Prostate gland (tissue), 2 donors: ENCODE measurements at regions not wholly inside any gene's neighbourhood (a gene's known extent, or its start where the extent isn't known, plus 50 kb on each side); places are given as distances from the start of the nearest gene placed in this dataset.

Experiments
- DNase-seq: peaks from one replicate; pipeline ENCODE4 v3.0.0-alpha.2; 2019; ENCODE audit warnings: low spot score
- H3K27ac ChIP-seq, 2 donors: fragments of 200-600 bp; sonication (generic); 2 replicates each; pipeline ENCODE4 v1.5.1; 2017 to 2019
- H3K27me3 ChIP-seq: fragments of 200-600 bp; sonication (generic); replicated peaks from 2 replicates; pipeline ENCODE4 v1.5.1; 2019; ENCODE audit not compliant: insufficient read depth
- H3K36me3 ChIP-seq, 2 donors: fragments of 200-600 bp; sonication (generic); 1 replicate in 1 of 2; 2 replicates in 1 of 2; pipeline versions ENCODE4 v1.5.1 to v1.8.1; 2017 to 2019
- H3K4me1 ChIP-seq: fragments of 200-600 bp; sonication (generic); replicated peaks from 2 replicates; pipeline ENCODE4 v1.5.1; 2019
- H3K4me3 ChIP-seq, 2 donors: fragments of 200-600 bp; sonication (generic); 2 replicates each; pipeline ENCODE4 v1.5.1; 2017 to 2019
- H3K9me3 ChIP-seq: fragments of 200-600 bp; sonication (generic); 2 replicates; pipeline ENCODE4 v1.5.1; 2017
- POLR2A ChIP-seq: fragments of 450-650 bp; IDR thresholded peaks from one replicate; pipeline ENCODE4 v1.6.1; 2016; ENCODE audit warnings: antibody characterized with exemption, mild to moderate bottlenecking
- POLR2AphosphoS5 ChIP-seq: sonication (generic); formaldehyde crosslinking; IDR thresholded peaks from one replicate; pipeline ENCODE4 v1.6.1; 2017; ENCODE audit warnings: antibody characterized with exemption
- WGBS: methylation state at CpG from one replicate; pipeline ENCODE4 v1.1.5; 2018; 5-methylcytosine and 5-hydroxymethylcytosine counted together
- intact Hi-C: fragments of 100-400 bp; cut with DNase I; formaldehyde crosslinking; loops from one replicate; pipeline ENCODE4 v1.14.2; 2022
- TF ChIP-seq, protein P1 (sequence below), 4 experiments: fragments of 200-600 bp in 2 of 4; fragments of 450-650 bp in 2 of 4; sonication (generic) in 2 of 4; IDR thresholded peaks; 1 replicate in 3 of 4; 2 replicates in 1 of 4; pipeline ENCODE4 v1.5.1; 2016 to 2019; ENCODE audit warnings: antibody characterized with exemption in 4 of 4, mild to moderate bottlenecking in 2 of 4, moderate library complexity in 2 of 4

DNA sequence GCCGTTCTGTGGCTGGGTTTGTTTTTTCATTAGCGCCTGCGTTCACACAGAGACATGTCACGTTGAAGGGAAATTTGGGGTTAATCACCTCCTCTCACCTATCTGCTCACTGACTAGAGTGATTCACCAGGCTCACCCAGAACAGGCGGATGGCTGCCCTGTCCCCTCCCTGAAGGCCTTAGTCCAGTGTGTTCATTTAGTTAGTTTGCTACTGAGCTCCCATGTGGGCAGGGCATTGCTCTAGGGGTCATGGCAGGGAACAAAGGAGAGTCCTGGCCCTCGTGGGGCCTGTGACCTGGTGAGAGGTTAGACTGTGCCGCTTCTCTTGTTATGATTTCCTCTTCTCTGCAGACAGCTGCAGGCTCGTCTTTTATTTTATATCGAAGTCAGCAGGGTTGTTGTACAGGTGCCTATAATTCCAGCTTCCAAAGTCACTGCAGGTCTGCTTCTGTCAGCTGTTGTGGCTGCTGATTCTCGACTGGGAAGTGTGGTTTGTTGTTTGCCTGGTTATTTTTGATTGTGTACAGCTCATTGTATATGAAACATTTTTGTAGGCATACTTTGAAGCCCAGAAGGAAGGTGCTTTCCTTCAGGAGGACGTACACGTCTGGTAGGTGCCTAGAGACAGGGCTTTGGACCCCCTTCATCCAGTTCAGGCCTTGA is 73.4 kb upstream of the GSE1 start:
- DNase-seq: no peak
- no peak overlapping the region for H3K4me3 ChIP-seq
- no peak overlapping the region for H3K27ac ChIP-seq
- intact Hi-C loops: no loop called here
- WGBS: 89% methylated on average over 12 of the region's 12 CpGs
- TF ChIP-seq POLR2A (no peak), POLR2AphosphoS5 (no peak)
- TF ChIP-seq, protein P1, sequence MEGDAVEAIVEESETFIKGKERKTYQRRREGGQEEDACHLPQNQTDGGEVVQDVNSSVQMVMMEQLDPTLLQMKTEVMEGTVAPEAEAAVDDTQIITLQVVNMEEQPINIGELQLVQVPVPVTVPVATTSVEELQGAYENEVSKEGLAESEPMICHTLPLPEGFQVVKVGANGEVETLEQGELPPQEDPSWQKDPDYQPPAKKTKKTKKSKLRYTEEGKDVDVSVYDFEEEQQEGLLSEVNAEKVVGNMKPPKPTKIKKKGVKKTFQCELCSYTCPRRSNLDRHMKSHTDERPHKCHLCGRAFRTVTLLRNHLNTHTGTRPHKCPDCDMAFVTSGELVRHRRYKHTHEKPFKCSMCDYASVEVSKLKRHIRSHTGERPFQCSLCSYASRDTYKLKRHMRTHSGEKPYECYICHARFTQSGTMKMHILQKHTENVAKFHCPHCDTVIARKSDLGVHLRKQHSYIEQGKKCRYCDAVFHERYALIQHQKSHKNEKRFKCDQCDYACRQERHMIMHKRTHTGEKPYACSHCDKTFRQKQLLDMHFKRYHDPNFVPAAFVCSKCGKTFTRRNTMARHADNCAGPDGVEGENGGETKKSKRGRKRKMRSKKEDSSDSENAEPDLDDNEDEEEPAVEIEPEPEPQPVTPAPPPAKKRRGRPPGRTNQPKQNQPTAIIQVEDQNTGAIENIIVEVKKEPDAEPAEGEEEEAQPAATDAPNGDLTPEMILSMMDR (IDR thresholded peaks at IDR 0.05): no peak
- H3K9me3 ChIP-seq: no peaks in the 10 kb centered on the region
- peaks cover 4% of the 10 kb centered on the region for H3K4me1 ChIP-seq
- H3K27me3 ChIP-seq: no peaks in the 10 kb centered on the region
- no peaks in the 10 kb centered on the region for H3K36me3 ChIP-seq

DNA sequence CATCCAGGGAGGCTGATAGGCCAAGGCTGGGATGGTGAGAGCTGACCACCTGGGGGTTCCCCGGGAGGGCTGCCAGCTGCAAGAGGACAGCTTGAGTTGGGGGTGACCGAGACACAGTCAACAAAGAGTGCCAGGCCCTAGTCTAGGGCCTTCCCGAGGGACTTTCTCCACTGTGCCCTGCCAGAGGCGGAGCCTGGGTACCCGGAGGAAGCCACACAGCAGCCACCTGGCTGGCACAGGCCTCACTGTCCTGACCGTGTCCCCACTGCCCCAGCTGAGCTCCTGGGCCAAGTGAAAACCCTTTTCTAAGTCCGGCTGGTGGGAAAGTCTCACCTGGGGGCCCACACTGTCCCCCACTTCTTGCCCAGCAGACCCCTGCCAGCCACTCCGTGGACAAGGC is 71.9 kb upstream of the GSE1 start:
- no peak overlapping the region for H3K27ac ChIP-seq
- 83% methylated on average over 8 of the region's 8 CpGs for whole genome bisulfite sequencing

DNA sequence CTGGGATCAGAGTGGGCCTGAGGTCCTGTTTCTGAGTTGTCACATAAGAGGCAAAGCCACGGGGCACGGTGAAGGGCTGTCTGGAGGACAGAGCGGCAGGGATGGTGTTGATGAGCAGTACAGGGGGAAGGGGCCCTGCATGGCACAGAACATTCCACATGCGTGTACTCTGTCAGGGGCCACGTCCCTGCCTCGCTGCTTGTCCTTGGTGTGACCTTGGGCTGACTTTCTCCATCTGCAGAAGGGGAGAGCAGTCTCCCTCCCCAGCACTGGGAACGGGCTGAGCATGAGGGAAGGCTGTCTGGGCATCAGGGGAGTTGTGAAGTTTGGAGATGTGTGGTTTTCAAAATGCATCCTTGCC is 71.5 kb upstream of the GSE1 start:
- Histone ChIP-seq H3K27ac (no peak overlapping the region), H3K4me3 (no peak overlapping the region), H3K36me3 (no peaks in the 10 kb centered on the region), H3K9me3 (no peaks in the 10 kb centered on the region), H3K27me3 (no peaks in the 10 kb centered on the region), H3K4me1 (peaks cover 8% of the 10 kb centered on the region)
- intact Hi-C loops: no loop called here
- TF ChIP-seq POLR2AphosphoS5 (no peak), POLR2A (no peak)
- TF ChIP-seq, protein P1 (IDR thresholded peaks at IDR 0.05): no peak
- 74% methylated on average over 7 of the region's 7 CpGs for WGBS
- no peak for DNase-seq

More for the DNA sequence above, 71.9 kb upstream of the GSE1 start:
- H3K27me3 ChIP-seq: no peaks in the 10 kb centered on the region
- intact Hi-C loops: no loop called here
- no peak for DNase-seq
- H3K36me3 ChIP-seq: no peaks in the 10 kb centered on the region
- no peaks in the 10 kb centered on the region for H3K9me3 ChIP-seq
- H3K4me1 ChIP-seq: peaks cover 8% of the 10 kb centered on the region
- TF ChIP-seq POLR2AphosphoS5 (no peak), POLR2A (no peak)
- TF ChIP-seq, protein P1 (IDR thresholded peaks at IDR 0.05): no peak
- no peak overlapping the region for H3K4me3 ChIP-seq

DNA sequence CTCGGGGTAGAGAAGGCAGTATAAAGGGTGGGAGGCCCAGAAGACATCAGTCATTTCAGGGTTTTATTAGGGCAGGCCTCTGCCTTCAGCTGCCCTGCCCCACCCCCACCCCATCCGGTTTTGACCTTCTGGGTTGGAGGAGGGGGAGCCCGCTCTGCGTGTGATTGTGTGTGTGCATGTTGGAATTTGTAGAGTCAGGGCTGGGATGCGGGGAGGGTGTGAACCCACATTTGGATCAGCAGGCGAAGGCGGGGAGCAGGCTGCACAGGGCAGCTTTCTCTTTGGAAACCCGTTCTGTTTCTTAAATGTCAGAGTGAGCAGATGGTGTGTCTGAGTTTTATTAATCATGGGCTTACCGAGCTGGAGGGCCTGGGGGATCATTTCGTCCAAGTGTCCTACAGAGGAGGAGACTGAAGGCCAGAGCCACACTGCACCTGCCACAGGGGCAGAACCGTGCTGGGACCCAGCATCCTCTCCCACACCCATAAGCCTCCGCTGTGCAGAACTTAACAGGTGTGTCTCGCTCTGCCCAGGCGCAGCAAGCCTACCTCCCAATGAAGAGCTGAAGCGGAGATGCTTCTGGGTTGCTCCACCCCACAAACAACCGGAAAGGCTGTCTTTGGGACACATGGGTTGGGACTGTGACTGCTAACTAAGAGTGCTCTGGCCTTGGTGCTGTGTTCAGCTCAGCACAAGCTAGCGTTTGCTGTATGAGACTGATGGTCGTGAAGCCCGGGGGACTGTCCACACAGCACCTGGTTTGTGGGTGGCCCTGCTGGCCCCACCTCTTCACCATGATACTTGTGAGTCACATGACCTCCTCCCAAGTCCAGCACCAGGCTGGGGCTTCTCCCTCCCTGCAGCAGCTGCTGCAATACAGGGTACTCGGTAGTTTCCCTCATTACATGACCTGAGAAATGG is 70.9 kb upstream of the GSE1 start:
- 52% methylated on average over 20 of the region's 20 CpGs for WGBS
- Histone ChIP-seq H3K4me3 (no peak overlapping the region), H3K27me3 (no peaks in the 10 kb centered on the region), H3K36me3 (no peaks in the 10 kb centered on the region), H3K4me1 (peaks cover 8% of the 10 kb centered on the region), H3K27ac (no peak overlapping the region), H3K9me3 (no peaks in the 10 kb centered on the region)
- TF ChIP-seq POLR2AphosphoS5 (no peak), POLR2A (no peak)
- TF ChIP-seq, protein P1 (IDR thresholded peaks at IDR 0.05): no peak
- intact Hi-C loops: no loop called here
- no peak for DNase-seq
